ENCODE measurements at regions not wholly inside any gene's neighbourhood (a gene's known extent, or its start where the extent isn't known, plus 50 kb on each side); places are given as distances from the start of the nearest gene placed in this dataset.
"Not testable (repeated sequence)": the region's sequence is repeated elsewhere in the genome, so short reads cannot be mapped to it uniquely, and the experiment has no call there.

DNA sequence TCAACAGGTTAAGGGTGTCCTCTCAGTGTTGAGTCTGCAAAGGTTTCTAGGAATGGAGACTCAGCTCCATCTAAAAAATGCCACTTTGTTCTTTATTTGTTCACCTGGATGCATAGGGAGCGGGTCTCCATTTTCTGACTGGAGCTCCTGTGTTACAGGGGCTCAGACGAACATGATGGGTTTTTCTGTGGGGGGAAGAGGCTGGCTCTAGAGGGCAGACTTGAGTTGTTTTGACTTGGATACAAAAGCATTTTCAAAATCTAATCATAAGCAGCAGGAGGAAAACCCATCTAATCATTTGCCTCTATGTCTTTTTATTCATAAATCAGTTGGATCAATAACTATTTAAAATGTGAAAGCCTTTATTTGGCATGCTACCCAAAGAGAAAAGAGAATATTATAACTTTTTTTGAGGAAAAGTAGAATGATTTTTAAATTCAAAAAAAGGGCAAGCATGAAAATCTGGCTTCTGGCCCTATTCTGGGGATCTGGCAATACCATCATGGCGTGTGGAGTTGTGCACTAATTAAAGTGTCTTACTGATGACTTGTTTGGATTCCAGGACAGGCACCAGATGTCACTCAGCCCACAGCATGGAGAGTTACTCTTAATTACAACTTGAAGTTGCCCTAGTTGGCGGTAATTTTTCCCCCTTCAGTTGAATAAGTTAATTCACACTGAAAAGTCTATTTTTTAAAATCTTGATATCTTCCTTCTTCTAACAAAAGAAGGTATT, 594.9 kb downstream of the REEP3 start:
- peak in 1 of 9 donors; percentile 1 for DNase-seq (ENCODE audit: low read depth in 6 of 9, low spot score in 9 of 9)
- Histone ChIP-seq H3K27me3 (ENCODE audit: control insufficient read depth in 2 of 2, insufficient read depth in 1 of 2, low read length in 1 of 2) (no peaks in the 10 kb centered on the region), H3K9me3 (ENCODE audit: control insufficient read depth in 2 of 2, insufficient read depth in 1 of 2, low read length in 1 of 2) (no peaks in the 10 kb centered on the region), H3K4me3 (ENCODE audit: low read length in 2 of 2) (no peak overlapping the region), H3K27ac (ENCODE audit: low read depth in 1 of 2, low read length in 1 of 2) (no peak overlapping the region), H3K36me3 (ENCODE audit: control insufficient read depth in 2 of 2, insufficient read depth in 2 of 2, low read length in 1 of 2) (no peaks in the 10 kb centered on the region), H3K4me1 (ENCODE audit: control insufficient read depth in 2 of 2, insufficient read depth in 2 of 2, low read length in 2 of 2) (no peaks in the 10 kb centered on the region)
- WGBS: 79% methylated on average over 4 of the region's 4 CpGs

DNA sequence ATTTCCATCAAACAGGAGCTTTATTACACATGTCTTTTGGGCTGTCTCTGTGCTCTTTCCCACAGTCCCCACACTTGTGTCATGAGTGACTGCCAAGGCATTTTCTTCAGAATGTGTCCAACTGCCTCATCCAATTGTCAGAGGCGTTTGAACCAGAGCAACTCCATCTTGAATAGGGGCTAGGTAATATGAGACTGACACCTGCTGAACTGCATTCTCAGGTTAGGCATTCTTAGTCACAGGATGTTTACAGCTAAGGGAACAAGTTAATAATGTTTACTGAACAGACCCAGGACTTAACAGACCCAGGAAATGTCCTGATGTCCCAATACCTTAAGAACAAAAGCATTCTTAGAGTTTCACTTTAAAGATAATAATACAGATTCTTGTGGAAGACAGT, 595.5 kb downstream of the REEP3 start:
- Histone ChIP-seq H3K36me3 (ENCODE audit: control insufficient read depth in 2 of 2, insufficient read depth in 2 of 2, low read length in 1 of 2) (no peaks in the 10 kb centered on the region), H3K4me1 (ENCODE audit: control insufficient read depth in 2 of 2, insufficient read depth in 2 of 2, low read length in 2 of 2) (no peaks in the 10 kb centered on the region), H3K27me3 (ENCODE audit: control insufficient read depth in 2 of 2, insufficient read depth in 1 of 2, low read length in 1 of 2) (no peaks in the 10 kb centered on the region), H3K27ac (ENCODE audit: low read depth in 1 of 2, low read length in 1 of 2) (no peak overlapping the region), H3K4me3 (ENCODE audit: low read length in 2 of 2) (no peak overlapping the region), H3K9me3 (ENCODE audit: control insufficient read depth in 2 of 2, insufficient read depth in 1 of 2, low read length in 1 of 2) (no peaks in the 10 kb centered on the region)
- DNase-seq (ENCODE audit: low read depth in 6 of 9, low spot score in 9 of 9): no peak
- 84% methylated on average over 1 of the region's 1 CpG for WGBS

GRCh38 chr10:64118736-64119135, 597.5 kb downstream of the REEP3 start:
- DNase-seq (ENCODE audit: low read depth in 6 of 9, low spot score in 9 of 9): no peak
- H3K9me3 ChIP-seq (ENCODE audit: control insufficient read depth in 2 of 2, insufficient read depth in 1 of 2, low read length in 1 of 2): no peaks in the 10 kb centered on the region
- H3K36me3 ChIP-seq (ENCODE audit: control insufficient read depth in 2 of 2, insufficient read depth in 2 of 2, low read length in 1 of 2): no peaks in the 10 kb centered on the region
- WGBS: 93% methylated on average over 2 of the region's 2 CpGs
- no peak overlapping the region for H3K4me3 ChIP-seq (ENCODE audit: low read length in 2 of 2)
- H3K27me3 ChIP-seq (ENCODE audit: control insufficient read depth in 2 of 2, insufficient read depth in 1 of 2, low read length in 1 of 2): no peaks in the 10 kb centered on the region
- H3K27ac ChIP-seq (ENCODE audit: low read depth in 1 of 2, low read length in 1 of 2): no peak overlapping the region
- H3K4me1 ChIP-seq (ENCODE audit: control insufficient read depth in 2 of 2, insufficient read depth in 2 of 2, low read length in 2 of 2): no peaks in the 10 kb centered on the region

GRCh38 chr10:64120301-64120980, 599.2 kb downstream of the REEP3 start:
- not testable (repeated sequence) for DNase-seq (ENCODE audit: low read depth in 6 of 9, low spot score in 9 of 9); H3K27ac ChIP-seq (ENCODE audit: low read depth in 1 of 2, low read length in 1 of 2); H3K9me3 ChIP-seq (ENCODE audit: control insufficient read depth in 2 of 2, insufficient read depth in 1 of 2, low read length in 1 of 2); H3K36me3 ChIP-seq (ENCODE audit: control insufficient read depth in 2 of 2, insufficient read depth in 2 of 2, low read length in 1 of 2); H3K27me3 ChIP-seq (ENCODE audit: control insufficient read depth in 2 of 2, insufficient read depth in 1 of 2, low read length in 1 of 2); H3K4me1 ChIP-seq (ENCODE audit: control insufficient read depth in 2 of 2, insufficient read depth in 2 of 2, low read length in 2 of 2); H3K4me3 ChIP-seq (ENCODE audit: low read length in 2 of 2)
- WGBS: 93% methylated on average over 22 of the region's 23 CpGs

DNA sequence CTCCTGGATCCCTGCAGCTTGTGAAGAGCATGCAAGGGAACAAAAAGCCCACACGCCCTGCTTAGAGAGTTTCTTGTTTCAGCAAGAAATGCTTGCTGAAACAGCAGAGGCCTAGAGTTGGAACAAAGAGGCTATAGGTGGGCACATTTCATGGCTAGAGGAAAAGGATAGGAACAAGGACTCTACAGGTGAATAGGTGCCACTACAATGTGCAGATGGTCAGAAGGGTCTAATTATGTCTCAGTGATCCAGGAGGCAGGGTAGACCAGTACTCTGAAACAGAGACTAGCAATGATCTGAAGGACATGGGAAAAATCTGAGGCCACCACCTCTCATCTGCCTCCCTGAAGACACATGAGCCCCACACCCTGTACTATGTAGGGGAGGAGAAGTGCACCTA, 609.0 kb downstream of the REEP3 start:
- Histone ChIP-seq H3K36me3 (ENCODE audit: control insufficient read depth in 2 of 2, insufficient read depth in 2 of 2, low read length in 1 of 2) (no peaks in the 10 kb centered on the region), H3K9me3 (ENCODE audit: control insufficient read depth in 2 of 2, insufficient read depth in 1 of 2, low read length in 1 of 2) (no peaks in the 10 kb centered on the region), H3K27ac (ENCODE audit: low read depth in 1 of 2, low read length in 1 of 2) (no peak overlapping the region), H3K27me3 (ENCODE audit: control insufficient read depth in 2 of 2, insufficient read depth in 1 of 2, low read length in 1 of 2) (no peaks in the 10 kb centered on the region), H3K4me3 (ENCODE audit: low read length in 2 of 2) (no peak overlapping the region), H3K4me1 (ENCODE audit: control insufficient read depth in 2 of 2, insufficient read depth in 2 of 2, low read length in 2 of 2) (no peaks in the 10 kb centered on the region)
- no peak for DNase-seq (ENCODE audit: low read depth in 6 of 9, low spot score in 9 of 9)
- 96% methylated on average over 1 of the region's 1 CpG for WGBS

DNA sequence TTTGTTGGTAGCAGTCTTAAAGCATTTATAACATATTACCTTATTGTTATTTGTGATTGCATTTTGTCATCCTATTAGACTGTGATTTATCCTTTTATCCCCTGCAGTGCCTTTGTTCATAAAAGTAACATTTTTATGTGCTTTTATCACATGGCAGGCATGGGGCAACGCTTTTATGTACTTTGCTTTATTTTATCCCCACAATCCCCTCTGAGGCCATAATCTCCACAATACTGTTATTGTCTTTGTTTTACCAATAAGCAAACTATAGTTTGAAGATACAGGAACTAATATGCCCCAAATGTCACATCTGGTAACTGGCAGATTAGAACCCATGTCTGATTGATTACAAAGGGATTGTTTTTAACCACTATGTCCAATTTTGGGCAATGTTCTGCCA, 613.5 kb downstream of the REEP3 start:
- Histone ChIP-seq H3K36me3 (ENCODE audit: control insufficient read depth in 2 of 2, insufficient read depth in 2 of 2, low read length in 1 of 2) (no peaks in the 10 kb centered on the region), H3K27ac (ENCODE audit: low read depth in 1 of 2, low read length in 1 of 2) (no peak overlapping the region), H3K4me3 (ENCODE audit: low read length in 2 of 2) (no peak overlapping the region), H3K27me3 (ENCODE audit: control insufficient read depth in 2 of 2, insufficient read depth in 1 of 2, low read length in 1 of 2) (no peaks in the 10 kb centered on the region), H3K9me3 (ENCODE audit: control insufficient read depth in 2 of 2, insufficient read depth in 1 of 2, low read length in 1 of 2) (no peaks in the 10 kb centered on the region), H3K4me1 (ENCODE audit: control insufficient read depth in 2 of 2, insufficient read depth in 2 of 2, low read length in 2 of 2) (no peaks in the 10 kb centered on the region)
- DNase-seq (ENCODE audit: low read depth in 6 of 9, low spot score in 9 of 9): no peak
- WGBS: 91% methylated on average over 1 of the region's 1 CpG

DNA sequence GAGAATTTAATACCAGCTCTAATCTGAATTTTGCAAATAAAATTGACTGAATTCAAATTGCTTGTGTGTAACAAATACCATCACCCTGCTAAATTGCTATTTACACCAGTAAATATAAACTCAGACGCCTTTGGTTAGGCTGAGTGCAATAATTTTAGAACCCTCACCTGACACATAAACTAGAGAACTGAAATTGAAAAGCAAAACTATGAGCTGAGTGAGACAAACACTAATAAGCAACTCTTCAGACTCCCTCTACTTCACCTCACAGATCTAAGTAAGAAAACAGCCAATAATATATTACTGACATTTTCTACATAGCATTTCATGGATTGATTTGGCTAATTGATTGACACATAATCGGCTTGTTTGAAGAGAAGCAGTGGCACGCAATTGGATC, 621.2 kb downstream of the REEP3 start:
- Histone ChIP-seq H3K27me3 (ENCODE audit: control insufficient read depth in 2 of 2, insufficient read depth in 1 of 2, low read length in 1 of 2) (no peaks in the 10 kb centered on the region), H3K4me1 (ENCODE audit: control insufficient read depth in 2 of 2, insufficient read depth in 2 of 2, low read length in 2 of 2) (no peaks in the 10 kb centered on the region), H3K9me3 (ENCODE audit: control insufficient read depth in 2 of 2, insufficient read depth in 1 of 2, low read length in 1 of 2) (no peaks in the 10 kb centered on the region), H3K4me3 (ENCODE audit: low read length in 2 of 2) (no peak overlapping the region), H3K27ac (ENCODE audit: low read depth in 1 of 2, low read length in 1 of 2) (no peak overlapping the region), H3K36me3 (ENCODE audit: control insufficient read depth in 2 of 2, insufficient read depth in 2 of 2, low read length in 1 of 2) (no peaks in the 10 kb centered on the region)
- no peak for DNase-seq (ENCODE audit: low read depth in 6 of 9, low spot score in 9 of 9)
- WGBS: 97% methylated on average over 3 of the region's 3 CpGs

GRCh38 chr10:64148607-64149006, 627.4 kb downstream of the REEP3 start:
- H3K4me3 ChIP-seq (ENCODE audit: low read length in 2 of 2): no peak overlapping the region
- H3K9me3 ChIP-seq (ENCODE audit: control insufficient read depth in 2 of 2, insufficient read depth in 1 of 2, low read length in 1 of 2): no peaks in the 10 kb centered on the region
- H3K36me3 ChIP-seq (ENCODE audit: control insufficient read depth in 2 of 2, insufficient read depth in 2 of 2, low read length in 1 of 2): no peaks in the 10 kb centered on the region
- no peaks in the 10 kb centered on the region for H3K4me1 ChIP-seq (ENCODE audit: control insufficient read depth in 2 of 2, insufficient read depth in 2 of 2, low read length in 2 of 2)
- H3K27me3 ChIP-seq (ENCODE audit: control insufficient read depth in 2 of 2, insufficient read depth in 1 of 2, low read length in 1 of 2): no peaks in the 10 kb centered on the region
- no peak overlapping the region for H3K27ac ChIP-seq (ENCODE audit: low read depth in 1 of 2, low read length in 1 of 2)
- DNase-seq (ENCODE audit: low read depth in 6 of 9, low spot score in 9 of 9): no peak

GRCh38 chr10:64156166-64156565, 635.0 kb downstream of the REEP3 start:
- Histone ChIP-seq H3K9me3 (ENCODE audit: control insufficient read depth in 2 of 2, insufficient read depth in 1 of 2, low read length in 1 of 2) (no peaks in the 10 kb centered on the region), H3K4me3 (ENCODE audit: low read length in 2 of 2) (no peak overlapping the region), H3K36me3 (ENCODE audit: control insufficient read depth in 2 of 2, insufficient read depth in 2 of 2, low read length in 1 of 2) (no peaks in the 10 kb centered on the region), H3K27me3 (ENCODE audit: control insufficient read depth in 2 of 2, insufficient read depth in 1 of 2, low read length in 1 of 2) (no peaks in the 10 kb centered on the region), H3K4me1 (ENCODE audit: control insufficient read depth in 2 of 2, insufficient read depth in 2 of 2, low read length in 2 of 2) (no peaks in the 10 kb centered on the region), H3K27ac (ENCODE audit: low read depth in 1 of 2, low read length in 1 of 2) (no peak overlapping the region)
- no peak for DNase-seq (ENCODE audit: low read depth in 6 of 9, low spot score in 9 of 9)
- WGBS: 85% methylated on average over 3 of the region's 3 CpGs

Data from thymus (tissue), 11 donors.